Panc1 (cell line): ENCODE measurements at regions not wholly inside any gene's neighbourhood (a gene's known extent, or its start where the extent isn't known, plus 50 kb on each side); places are given as distances from the start of the nearest gene placed in this dataset.
"Not testable (repeated sequence)": the region's sequence is repeated elsewhere in the genome, so short reads cannot be mapped to it uniquely, and the experiment has no call there.

Experiments used
- ATAC-seq: fragments of 200-7000 bp; cut with Tn5 transposase; 2 replicates; pipeline ENCODE4 v1.9.1; 2020; ENCODE audit warnings: mild to moderate bottlenecking, moderate library complexity
- BruUV-seq: library from RNA; stranded (reverse); fragments of 400-500 nt; replicated peaks from 2 replicates; lab custom pipeline; 2021; lab: Mats Ljungman, UMichigan
- CTCF ChIA-PET: fragments of 300-600 bp; sonication (Branson Sonifier 250); formaldehyde crosslinking; loops from one replicate; lab custom pipeline; 2022; ENCODE audit warnings: antibody characterized with exemption; lab: Charles Lee
- POLR2A ChIA-PET: fragments of 300-600 bp; sonication (Branson Sonifier 250); formaldehyde crosslinking; loops from one replicate; lab custom pipeline; 2022; ENCODE audit warnings: antibody characterized with exemption; lab: Charles Lee
- DNase-seq: peaks from one replicate; pipeline ENCODE4 v3.0.0-alpha.2; 2010; ENCODE audit warnings: low read depth, low spot score
- H3K27ac ChIP-seq: 2 replicates; pipeline ENCODE4 v1.5.1; 2011; ENCODE audit warnings: mild to moderate bottlenecking, low read length, inconsistent platforms
- H3K27me3 ChIP-seq: fragments of 200-500 bp; sonication (Bioruptor generic); 2 replicates; pipeline ENCODE4 v1.6.0; 2014; ENCODE audit warnings: low read length, inconsistent platforms; ENCODE audit not compliant: control insufficient read depth, insufficient read depth
- H3K36me3 ChIP-seq: fragments of 200-500 bp; sonication (Bioruptor generic); 2 replicates; pipeline ENCODE4 v1.5.1; 2014; ENCODE audit warnings: inconsistent platforms, mild to moderate bottlenecking, low read length, moderate library complexity; ENCODE audit not compliant: control insufficient read depth, insufficient read depth
- H3K4me1 ChIP-seq: 2 replicates; pipeline ENCODE4 v1.5.1; 2011; ENCODE audit warnings: inconsistent platforms, mild to moderate bottlenecking, low read length, moderate library complexity; ENCODE audit not compliant: control insufficient read depth, insufficient read depth
- H3K4me3 ChIP-seq, 2 experiments: 2 replicates each; pipeline ENCODE4 v1.5.1; 2011 to 2012; ENCODE audit warnings: low read depth in 2 of 2, low read length in 2 of 2, mild to moderate bottlenecking in 2 of 2, inconsistent platforms in 1 of 2, moderate library complexity in 1 of 2
- H3K9me3 ChIP-seq: fragments of 200-500 bp; sonication (Bioruptor generic); 2 replicates; pipeline ENCODE4 v1.5.1; 2014; ENCODE audit warnings: low read depth, mild to moderate bottlenecking, inconsistent platforms, low read length, moderate library complexity; ENCODE audit not compliant: control insufficient read depth, insufficient read depth
- CTCF ChIP-seq: fragments of 450-650 bp; IDR thresholded peaks from 2 replicates; pipeline ENCODE4 v1.5.1; 2017; ENCODE audit warnings: mild to moderate bottlenecking
- POLR2AphosphoS5 ChIP-seq: IDR thresholded peaks from 2 replicates; pipeline ENCODE4 v1.6.1; 2012; ENCODE audit warnings: mild to moderate bottlenecking, low read depth, low read length, moderate library complexity
- REST ChIP-seq, 2 experiments: IDR thresholded peaks; 2 replicates each; pipeline ENCODE4 v1.6.1; 2011 to 2012; ENCODE audit warnings: low read depth in 2 of 2, control low read depth in 1 of 2, low read length in 1 of 2, mild to moderate bottlenecking in 1 of 2, moderate library complexity in 1 of 2; ENCODE audit not compliant: insufficient read depth in 1 of 2
- SIN3A ChIP-seq: IDR thresholded peaks from 2 replicates; pipeline ENCODE4 v1.6.1; 2012; ENCODE audit warnings: low read depth, mild to moderate bottlenecking, low read length, moderate library complexity, borderline replicate concordance; ENCODE audit not compliant: insufficient read depth
- TCF7L2 ChIP-seq: IDR thresholded peaks from 2 replicates; pipeline ENCODE4 v1.6.1; 2011; ENCODE audit warnings: mild to moderate bottlenecking, low read depth, low read length, inconsistent platforms
- in situ Hi-C: cut with HindIII; loops from 2 replicates; pipeline ENCODE4 v1.10.0; 2016; ENCODE audit warnings: low sequenced_read_pairs, low pct_unique_long_range_greater_than_20kb
- intact Hi-C: fragments of 100-400 bp; cut with micrococcal nuclease; formaldehyde crosslinking; loops from one replicate; pipeline ENCODE4 v1.10.0; 2022; ENCODE audit not compliant: unreplicated experiment

GRCh38 chr20:57973886-57974285, 254.6 kb downstream of the ANKRD60 start:
- Histone ChIP-seq H3K4me1 (no peaks in the 10 kb centered on the region), H3K27ac (no peak overlapping the region), H3K27me3 (no peaks in the 10 kb centered on the region), H3K36me3 (no peaks in the 10 kb centered on the region), H3K9me3 (no peaks in the 10 kb centered on the region), H3K4me3 (no peak overlapping the region)
- intact Hi-C loops (no loop called here), in situ Hi-C loops (no loop called here)
- no peak for DNase-seq
- no peak for TF ChIP-seq POLR2AphosphoS5
- no peak for TF ChIP-seq SIN3A
- no peak for TF ChIP-seq TCF7L2
- TF ChIP-seq CTCF = no peak
- TF ChIP-seq REST (IDR thresholded peaks at IDR 0.05; ENCODE audit: insufficient read depth in 1 of 2, low read depth in 2 of 2, low read length in 1 of 2) = no peak
- ATAC-seq = no peak
- BruUV-seq = no TSS peak
- ChIA-PET POLR2A (no interaction called here), CTCF (no interaction called here)

- H3K36me3 ChIP-seq, intact Hi-C loops, H3K4me1 ChIP-seq, BruUV-seq, H3K9me3 ChIP-seq, CTCF ChIA-PET, H3K27ac ChIP-seq, POLR2A ChIA-PET, H3K4me3 ChIP-seq, H3K27me3 ChIP-seq, DNase-seq, in situ Hi-C loops, ATAC-seq: not testable (repeated sequence)
Measured at GRCh38 chr20:57971583-57971982, 256.9 kb downstream of the ANKRD60 start.

- ATAC-seq (no peak), DNase-seq (no peak)
- H3K4me3 ChIP-seq = no peak overlapping the region
- no peaks in the 10 kb centered on the region for H3K4me1 ChIP-seq
- BruUV-seq = no TSS peak
- POLR2A ChIA-PET = interaction anchor here (0.6 kb wide), 1 partner anchor 13 kb away, joined by 3 read pairs; no protein-coding TSS in a partner anchor
- intact Hi-C loops (no loop called here), in situ Hi-C loops (no loop called here)
- TF ChIP-seq SIN3A (no peak), TCF7L2 (no peak), CTCF (no peak), POLR2AphosphoS5 (no peak), REST (IDR thresholded peaks at IDR 0.05; ENCODE audit: insufficient read depth in 1 of 2, low read depth in 2 of 2, low read length in 1 of 2) (no peak)
- no peaks in the 10 kb centered on the region for H3K27me3 ChIP-seq
- H3K36me3 ChIP-seq = no peaks in the 10 kb centered on the region
- H3K9me3 ChIP-seq = no peaks in the 10 kb centered on the region
- H3K27ac ChIP-seq = no peak overlapping the region
- CTCF ChIA-PET = no interaction called here
Measured at GRCh38 chr20:57970856-57971255, 257.6 kb downstream of the ANKRD60 start.
